ENCODE measurements at regions not wholly inside any gene's neighbourhood (a gene's known extent, or its start where the extent isn't known, plus 50 kb on each side); places are given as distances from the start of the nearest gene placed in this dataset.

DNA sequence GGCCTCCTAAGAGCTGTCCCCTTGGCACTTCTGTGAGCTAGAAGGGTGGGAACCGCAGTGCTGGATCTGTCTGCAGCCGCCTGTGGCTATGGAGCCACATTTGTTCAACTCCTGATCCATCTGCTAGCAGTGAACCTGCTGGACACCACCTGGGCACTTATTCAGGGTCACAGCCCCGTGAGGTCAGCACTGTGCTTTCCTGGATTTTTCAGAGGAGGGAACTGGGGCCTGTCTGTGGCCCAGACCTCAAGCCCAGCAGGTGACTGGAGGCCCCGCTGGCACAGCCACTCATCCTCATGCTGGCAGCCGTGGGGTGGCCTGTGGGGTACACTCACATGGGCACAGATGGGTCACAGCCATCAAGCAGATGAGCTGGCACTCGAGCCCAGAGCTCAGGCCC lies 155.3 kb downstream of the TFCP2L1 start:
- DNase-seq, result no peak
- no peaks in the 10 kb centered on the region for H3K9me3 ChIP-seq
- no peaks in the 10 kb centered on the region for H3K36me3 ChIP-seq
- no peak overlapping the region for H3K27ac ChIP-seq
- no peaks in the 10 kb centered on the region for H3K27me3 ChIP-seq
- H3K4me3 ChIP-seq, result no peak overlapping the region
- TF ChIP-seq POLR2A (IDR thresholded peaks at IDR 0.05), result no peak
- TF ChIP-seq, protein P1, sequence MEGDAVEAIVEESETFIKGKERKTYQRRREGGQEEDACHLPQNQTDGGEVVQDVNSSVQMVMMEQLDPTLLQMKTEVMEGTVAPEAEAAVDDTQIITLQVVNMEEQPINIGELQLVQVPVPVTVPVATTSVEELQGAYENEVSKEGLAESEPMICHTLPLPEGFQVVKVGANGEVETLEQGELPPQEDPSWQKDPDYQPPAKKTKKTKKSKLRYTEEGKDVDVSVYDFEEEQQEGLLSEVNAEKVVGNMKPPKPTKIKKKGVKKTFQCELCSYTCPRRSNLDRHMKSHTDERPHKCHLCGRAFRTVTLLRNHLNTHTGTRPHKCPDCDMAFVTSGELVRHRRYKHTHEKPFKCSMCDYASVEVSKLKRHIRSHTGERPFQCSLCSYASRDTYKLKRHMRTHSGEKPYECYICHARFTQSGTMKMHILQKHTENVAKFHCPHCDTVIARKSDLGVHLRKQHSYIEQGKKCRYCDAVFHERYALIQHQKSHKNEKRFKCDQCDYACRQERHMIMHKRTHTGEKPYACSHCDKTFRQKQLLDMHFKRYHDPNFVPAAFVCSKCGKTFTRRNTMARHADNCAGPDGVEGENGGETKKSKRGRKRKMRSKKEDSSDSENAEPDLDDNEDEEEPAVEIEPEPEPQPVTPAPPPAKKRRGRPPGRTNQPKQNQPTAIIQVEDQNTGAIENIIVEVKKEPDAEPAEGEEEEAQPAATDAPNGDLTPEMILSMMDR (IDR thresholded peaks at IDR 0.05), result no peak
- H3K4me1 ChIP-seq, result no peaks in the 10 kb centered on the region

DNA sequence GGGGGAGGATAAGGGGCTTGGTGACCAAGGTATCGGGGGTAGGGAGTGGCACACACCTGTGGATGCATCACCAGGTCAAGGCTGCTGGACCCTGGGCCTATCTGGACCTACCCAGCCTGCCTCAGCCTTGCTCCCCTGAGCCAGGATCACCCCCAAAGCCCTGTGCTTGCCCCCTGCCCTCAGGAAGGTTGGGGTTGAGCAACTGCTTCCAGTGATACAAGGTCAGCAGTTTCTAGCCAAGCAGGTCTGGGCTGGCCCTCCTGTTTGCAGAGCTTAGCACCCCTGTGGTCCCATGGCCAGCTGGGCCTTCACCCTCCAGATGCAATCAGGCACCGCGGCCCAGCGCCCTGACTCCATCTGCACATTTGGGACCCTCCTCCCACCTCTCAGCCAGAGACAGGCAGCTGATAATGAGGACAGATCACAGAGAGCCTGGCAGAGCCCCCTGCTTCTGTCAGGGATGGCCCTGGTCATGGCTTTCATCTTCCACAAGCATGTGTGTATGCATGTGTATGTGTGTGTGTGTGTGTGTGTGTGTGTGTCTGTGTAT lies 154.6 kb downstream of the TFCP2L1 start:
- Histone ChIP-seq H3K36me3 (no peaks in the 10 kb centered on the region), H3K27me3 (no peaks in the 10 kb centered on the region), H3K27ac (no peak overlapping the region), H3K9me3 (no peaks in the 10 kb centered on the region), H3K4me1 (no peaks in the 10 kb centered on the region), H3K4me3 (no peak overlapping the region)
- TF ChIP-seq, protein P1 (IDR thresholded peaks at IDR 0.05), result no peak
- DNase-seq, result no peak

DNA sequence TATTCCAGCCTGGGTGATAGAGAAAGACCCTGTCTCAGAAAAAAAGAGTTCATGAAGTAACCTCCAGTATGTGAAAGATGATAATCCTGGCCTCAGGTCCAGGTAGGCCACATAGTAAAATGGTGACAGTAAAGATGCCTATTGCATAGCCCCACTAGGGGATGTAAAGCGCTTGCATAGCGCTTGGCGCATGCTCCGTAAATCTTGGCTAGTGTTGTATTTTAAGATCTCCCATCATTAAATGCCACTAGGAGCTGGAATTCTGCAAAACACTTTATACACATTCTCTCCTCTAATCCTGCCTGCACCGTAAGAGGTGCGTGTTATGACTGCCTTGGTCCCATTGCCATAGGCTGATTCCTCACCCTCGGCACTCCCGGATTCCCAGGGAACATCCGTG lies 153.6 kb downstream of the TFCP2L1 start:
- Histone ChIP-seq H3K27me3 (no peaks in the 10 kb centered on the region), H3K4me1 (no peaks in the 10 kb centered on the region), H3K27ac (no peak overlapping the region), H3K4me3 (no peak overlapping the region), H3K9me3 (no peaks in the 10 kb centered on the region), H3K36me3 (no peaks in the 10 kb centered on the region)
- no peak for TF ChIP-seq POLR2A (IDR thresholded peaks at IDR 0.05)
- TF ChIP-seq, protein P1 (IDR thresholded peaks at IDR 0.05), result no peak
- DNase-seq, result no peak

DNA sequence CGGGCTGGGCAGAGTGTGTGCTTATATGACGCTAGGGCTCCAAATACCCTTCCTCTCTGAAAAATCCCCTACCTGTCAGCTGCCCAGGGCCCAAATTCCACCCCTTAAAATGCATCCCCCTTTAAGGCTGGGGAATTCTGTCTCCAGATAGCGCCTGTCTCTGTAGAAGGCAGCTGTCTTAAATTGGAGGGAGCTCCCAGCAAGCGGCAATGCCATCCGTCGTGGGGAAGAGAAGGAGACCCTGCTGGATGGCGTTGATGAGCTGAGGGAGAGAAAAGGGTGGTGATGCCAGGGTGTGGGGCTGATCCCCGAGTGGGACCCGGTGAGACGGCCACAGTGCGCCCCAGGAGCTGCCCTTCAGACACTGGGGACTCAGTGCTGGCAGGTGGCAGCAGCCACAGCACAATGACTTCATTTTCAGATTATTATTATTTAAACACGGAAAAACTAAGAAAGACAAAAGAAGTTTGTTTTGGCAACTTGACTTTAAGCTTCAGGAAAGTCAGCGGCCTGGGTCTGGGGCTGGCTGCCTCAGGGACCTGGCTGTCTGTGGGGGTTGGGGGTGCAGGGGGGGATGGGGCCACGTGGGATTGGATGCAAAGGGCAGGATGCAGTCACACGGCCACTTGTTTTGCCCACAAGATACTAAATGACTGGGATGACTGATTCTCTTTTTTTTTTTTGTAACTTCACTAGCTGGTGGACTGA lies 152.8 kb downstream of the TFCP2L1 start:
- Histone ChIP-seq H3K27ac (no peak overlapping the region), H3K4me3 (no peak overlapping the region), H3K27me3 (no peaks in the 10 kb centered on the region), H3K9me3 (no peaks in the 10 kb centered on the region), H3K4me1 (no peaks in the 10 kb centered on the region), H3K36me3 (no peaks in the 10 kb centered on the region)
- no peak for DNase-seq
- TF ChIP-seq POLR2A (IDR thresholded peaks at IDR 0.05), result no peak
- TF ChIP-seq, protein P1 (IDR thresholded peaks at IDR 0.05), result no peak

DNA sequence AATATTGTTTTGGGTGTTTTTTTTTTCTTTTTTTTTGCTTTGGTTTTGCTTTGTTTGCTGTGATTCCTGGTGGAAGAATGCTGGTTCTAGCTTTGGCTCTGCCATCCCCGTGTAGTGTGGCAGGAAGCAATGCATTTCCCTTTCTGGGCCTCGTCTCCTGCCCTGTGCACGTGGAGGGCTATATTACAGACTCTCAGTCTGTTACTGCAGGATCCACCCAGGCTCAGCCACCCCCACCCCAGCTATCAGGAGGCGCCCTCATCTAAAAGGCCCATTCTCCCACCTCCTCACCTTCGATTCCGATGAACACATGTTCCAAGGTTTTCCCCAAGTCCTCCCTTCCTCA lies 152.3 kb downstream of the TFCP2L1 start:
- Histone ChIP-seq H3K4me3 (no peak overlapping the region), H3K27ac (no peak overlapping the region), H3K4me1 (no peaks in the 10 kb centered on the region), H3K27me3 (no peaks in the 10 kb centered on the region), H3K36me3 (no peaks in the 10 kb centered on the region), H3K9me3 (no peaks in the 10 kb centered on the region)
- DNase-seq, result no peak
- no peak for TF ChIP-seq POLR2A (IDR thresholded peaks at IDR 0.05)
- TF ChIP-seq, protein P1 (IDR thresholded peaks at IDR 0.05), result no peak
